ENCODE measurements at regions not wholly inside any gene's neighbourhood (a gene's known extent, or its start where the extent isn't known, plus 50 kb on each side); places are given as distances from the start of the nearest gene placed in this dataset.

GRCh38 chr15:70453766-70454165, 309.6 kb downstream of the UACA start:
- no peaks in the 10 kb centered on the region for H3K36me3 ChIP-seq
- ATAC-seq, result no peak
- peaks cover 0 to 2% of the 10 kb centered on the region in 2 donors for H3K27me3 ChIP-seq
- no peak for DNase-seq
- TF ChIP-seq CTCF (IDR thresholded peaks at IDR 0.05), result no peak
- no peaks in the 10 kb centered on the region for H3K9me3 ChIP-seq
- H3K4me3 ChIP-seq, result no peak overlapping the region
- peaks cover 0 to 2% of the 10 kb centered on the region in 2 donors for H3K4me1 ChIP-seq
- H3K27ac ChIP-seq, result no peak overlapping the region
- intact Hi-C loops (cut with DNase I), result no loop called here

- DNase-seq, result no peak
- H3K4me1 ChIP-seq, result peaks cover 0 to 7% of the 10 kb centered on the region in 2 donors
- no peaks in the 10 kb centered on the region for H3K9me3 ChIP-seq
- H3K4me3 ChIP-seq, result no peak overlapping the region
- intact Hi-C loops (cut with DNase I), result no loop called here
- no peaks in the 10 kb centered on the region for H3K36me3 ChIP-seq
- H3K27me3 ChIP-seq, result peaks cover 0 to 7% of the 10 kb centered on the region in 2 donors
- no peak for TF ChIP-seq CTCF (IDR thresholded peaks at IDR 0.05)
- H3K27ac ChIP-seq, result no peak overlapping the region
- ATAC-seq, result no peak
Observed at GRCh38 chr15:70453238-70453637, 310.1 kb downstream of the UACA start.

DNA sequence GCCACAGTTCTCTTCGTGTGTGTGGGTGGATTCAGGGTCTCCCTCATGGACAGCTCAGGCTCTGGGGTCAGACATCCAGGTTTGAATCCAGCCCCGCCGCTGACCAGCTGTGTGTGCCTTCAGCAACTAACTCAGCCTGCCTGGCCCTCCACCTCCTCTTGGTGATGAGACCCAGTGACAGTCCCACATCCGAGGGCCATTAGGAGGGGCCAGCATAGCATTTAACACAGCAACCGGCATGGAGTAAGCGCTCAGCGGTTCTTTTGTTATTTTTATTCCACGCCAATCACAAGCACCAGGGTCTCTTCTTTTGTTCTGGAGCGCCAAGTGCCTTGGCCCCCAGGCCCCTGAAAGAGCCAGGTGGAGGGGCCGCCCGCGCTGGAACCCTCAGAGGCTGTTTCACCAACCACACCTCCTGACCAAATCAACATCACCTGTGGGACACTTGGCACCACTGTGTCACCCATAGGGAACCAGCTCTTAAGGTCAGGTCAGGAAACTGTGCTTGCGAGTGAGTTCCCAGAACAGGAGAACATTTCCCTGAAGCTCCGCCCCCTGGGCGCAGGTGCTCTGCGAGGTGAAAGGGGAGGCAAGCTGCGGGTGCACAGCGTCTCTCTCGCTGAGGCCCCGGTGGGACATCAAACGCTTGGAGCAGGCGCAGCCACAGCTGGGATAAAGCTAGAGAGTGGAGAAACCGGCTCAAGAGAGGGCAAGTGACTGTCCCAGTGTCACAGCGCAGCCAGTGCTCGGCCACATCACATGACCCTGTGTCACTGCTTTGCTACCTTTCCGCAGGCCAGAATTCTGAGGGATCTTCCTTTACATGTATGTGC, 311.3 kb downstream of the UACA start:
- Histone ChIP-seq H3K27ac (no peak overlapping the region), H3K4me1 (peaks cover 0 to 16% of the 10 kb centered on the region in 2 donors), H3K9me3 (no peaks in the 10 kb centered on the region), H3K27me3 (peaks cover 0 to 13% of the 10 kb centered on the region in 2 donors), H3K4me3 (no peak overlapping the region), H3K36me3 (no peaks in the 10 kb centered on the region)
- intact Hi-C loops (cut with DNase I), result no loop called here
- no peak for TF ChIP-seq CTCF (IDR thresholded peaks at IDR 0.05)
- ATAC-seq, result peak; percentile 73
- peak in 1 of 4 donors; percentile 82 for DNase-seq

- DNase-seq (no peak), ATAC-seq (no peak)
- no peak for TF ChIP-seq CTCF (IDR thresholded peaks at IDR 0.05)
- H3K4me3 ChIP-seq, result no peak overlapping the region
- H3K4me1 ChIP-seq, result peaks cover 0 to 16% of the 10 kb centered on the region in 2 donors
- peaks cover 0 to 13% of the 10 kb centered on the region in 2 donors for H3K27me3 ChIP-seq
- H3K9me3 ChIP-seq, result no peaks in the 10 kb centered on the region
- H3K36me3 ChIP-seq, result no peaks in the 10 kb centered on the region
- H3K27ac ChIP-seq, result no peak overlapping the region
- intact Hi-C loops (cut with DNase I), result no loop called here
Observed at GRCh38 chr15:70450142-70450443, 313.3 kb downstream of the UACA start.

GRCh38 chr15:70449311-70450141, 313.8 kb downstream of the UACA start:
- Histone ChIP-seq H3K27ac (no peak overlapping the region), H3K27me3 (peaks cover 0 to 13% of the 10 kb centered on the region in 2 donors), H3K4me3 (no peak overlapping the region), H3K36me3 (no peaks in the 10 kb centered on the region), H3K9me3 (no peaks in the 10 kb centered on the region), H3K4me1 (peaks cover 0 to 16% of the 10 kb centered on the region in 2 donors)
- DNase-seq (no peak), ATAC-seq (no peak)
- intact Hi-C loops (cut with DNase I), result no loop called here
- no peak for TF ChIP-seq CTCF (IDR thresholded peaks at IDR 0.05)
